HFF-Myc (cell line): ENCODE measurements at regions not wholly inside any gene's neighbourhood (a gene's known extent, or its start where the extent isn't known, plus 50 kb on each side); places are given as distances from the start of the nearest gene placed in this dataset.

ENCODE experiments used
- DNase-seq: peaks from one replicate; pipeline ENCODE4 v3.0.0-alpha.2; 2011; ENCODE audit warnings: low read depth; ENCODE audit errors: extremely low read depth
- H3K4me3 ChIP-seq: replicated peaks from 2 replicates; pipeline ENCODE4 v1.5.1; 2011; ENCODE audit warnings: low read depth, mild to moderate bottlenecking, control low read depth, low read length
- TF ChIP-seq, protein P1 (sequence below): IDR thresholded peaks from 2 replicates; pipeline ENCODE4 v1.5.1; 2012; ENCODE audit warnings: mild to moderate bottlenecking, low read depth, low read length, control low read depth; ENCODE audit errors: missing control alignments

- no peak overlapping the region for H3K4me3 ChIP-seq
- TF ChIP-seq, protein P1, sequence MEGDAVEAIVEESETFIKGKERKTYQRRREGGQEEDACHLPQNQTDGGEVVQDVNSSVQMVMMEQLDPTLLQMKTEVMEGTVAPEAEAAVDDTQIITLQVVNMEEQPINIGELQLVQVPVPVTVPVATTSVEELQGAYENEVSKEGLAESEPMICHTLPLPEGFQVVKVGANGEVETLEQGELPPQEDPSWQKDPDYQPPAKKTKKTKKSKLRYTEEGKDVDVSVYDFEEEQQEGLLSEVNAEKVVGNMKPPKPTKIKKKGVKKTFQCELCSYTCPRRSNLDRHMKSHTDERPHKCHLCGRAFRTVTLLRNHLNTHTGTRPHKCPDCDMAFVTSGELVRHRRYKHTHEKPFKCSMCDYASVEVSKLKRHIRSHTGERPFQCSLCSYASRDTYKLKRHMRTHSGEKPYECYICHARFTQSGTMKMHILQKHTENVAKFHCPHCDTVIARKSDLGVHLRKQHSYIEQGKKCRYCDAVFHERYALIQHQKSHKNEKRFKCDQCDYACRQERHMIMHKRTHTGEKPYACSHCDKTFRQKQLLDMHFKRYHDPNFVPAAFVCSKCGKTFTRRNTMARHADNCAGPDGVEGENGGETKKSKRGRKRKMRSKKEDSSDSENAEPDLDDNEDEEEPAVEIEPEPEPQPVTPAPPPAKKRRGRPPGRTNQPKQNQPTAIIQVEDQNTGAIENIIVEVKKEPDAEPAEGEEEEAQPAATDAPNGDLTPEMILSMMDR: no peak
These were observed 131.8 kb upstream of the RGMB start for GRCh38 chr5:98641671-98642070.

GRCh38 chr5:98643569-98643968 is 129.9 kb upstream of the RGMB start:
- no peak overlapping the region for H3K4me3 ChIP-seq
- DNase-seq: no peak
- TF ChIP-seq, protein P1: no peak

More at GRCh38 chr5:98641671-98642070, 131.8 kb upstream of the RGMB start:
- DNase-seq: no peak

- no peak for DNase-seq
- TF ChIP-seq, protein P1: no peak
These were observed 121.7 kb upstream of the RGMB start for GRCh38 chr5:98651715-98652114.

GRCh38 chr5:98656125-98656795 is 117.2 kb upstream of the RGMB start:
- TF ChIP-seq, protein P1: no peak
- H3K4me3 ChIP-seq: no peak overlapping the region
- no peak for DNase-seq

More at GRCh38 chr5:98651715-98652114, 121.7 kb upstream of the RGMB start:
- H3K4me3 ChIP-seq: no peak overlapping the region

DNA sequence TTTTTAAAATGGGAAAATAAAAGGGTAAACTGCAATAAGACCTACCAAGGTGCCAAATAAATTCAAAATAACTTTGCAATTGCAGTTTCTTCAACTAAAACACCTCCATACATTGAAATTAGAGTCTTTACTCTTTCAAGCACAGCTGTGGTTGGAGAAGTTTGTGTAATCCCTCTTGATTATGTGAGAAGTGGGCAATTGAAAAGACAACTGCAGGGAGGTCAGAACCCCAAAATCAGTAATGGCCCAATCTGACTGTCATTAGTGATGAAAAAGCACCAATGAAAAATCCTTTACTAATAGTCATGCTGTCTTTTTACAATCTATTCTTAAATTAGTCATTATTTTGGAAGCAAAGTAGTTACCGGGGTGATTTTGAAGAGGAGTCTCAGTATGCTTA is 116.7 kb upstream of the RGMB start:
- TF ChIP-seq, protein P1: no peak
- H3K4me3 ChIP-seq: no peak overlapping the region
- DNase-seq: no peak

- TF ChIP-seq, protein P1: no peak
- no peak overlapping the region for H3K4me3 ChIP-seq
- no peak for DNase-seq
These were observed 115.9 kb upstream of the RGMB start for GRCh38 chr5:98657559-98657958.

DNA sequence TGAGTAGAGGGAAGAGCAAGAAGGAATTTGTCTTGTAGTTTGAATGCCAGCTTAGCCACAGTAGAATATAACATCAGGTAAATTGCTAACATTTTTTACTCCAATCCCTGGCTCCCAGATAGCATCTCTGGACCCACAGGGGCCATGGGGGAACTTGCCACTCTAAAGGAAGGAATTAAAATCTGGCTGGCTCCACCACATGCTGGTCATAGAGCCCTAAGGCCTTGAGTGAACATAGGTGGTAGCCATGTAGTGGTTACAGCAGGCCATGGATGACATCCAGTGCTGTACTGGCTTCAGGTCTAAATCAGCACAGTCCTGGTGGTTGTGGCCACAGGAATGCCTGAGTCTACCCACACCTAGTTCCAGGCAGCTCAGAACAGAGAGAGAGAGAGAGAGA is 109.9 kb upstream of the RGMB start:
- no peak overlapping the region for H3K4me3 ChIP-seq
- TF ChIP-seq, protein P1: no peak
- no peak for DNase-seq
